ENCODE measurements at regions not wholly inside any gene's neighbourhood (a gene's known extent, or its start where the extent isn't known, plus 50 kb on each side); places are given as distances from the start of the nearest gene placed in this dataset.
A peak's percentile ranks its signal among the peaks of the same experiment; 100 is the strongest.

- Histone ChIP-seq H3K27ac (ENCODE audit: low read depth in 1 of 2, low read length in 2 of 2) (no peak overlapping the region), H3K9ac (ENCODE audit: low read depth in 1 of 2, low read length in 2 of 2) (no peak overlapping the region), H3K9me3 (ENCODE audit: control insufficient read depth in 4 of 4, low read length in 3 of 4) (peaks cover 13 to 36% (median 32%) of the 10 kb centered on the region in 4 donors), H3K4me3 (ENCODE audit: low read depth in 1 of 3, low read length in 3 of 3) (peak overlapping the region in 1 of 3 donors; percentile 17), H3K36me3 (ENCODE audit: control insufficient read depth in 4 of 4, insufficient read depth in 3 of 4, low read depth in 1 of 4, low read length in 3 of 4) (no peaks in the 10 kb centered on the region), H3K4me1 (ENCODE audit: control insufficient read depth in 4 of 4, insufficient read depth in 4 of 4, low read length in 3 of 4) (no peaks in the 10 kb centered on the region), H3K27me3 (ENCODE audit: control insufficient read depth in 4 of 4, insufficient read depth in 4 of 4, low read length in 3 of 4) (no peaks in the 10 kb centered on the region)
- WGBS = 28% methylated on average over 59 of the region's 59 CpGs
- DNase-seq (ENCODE audit: low spot score) = no peak
- no peak for TF ChIP-seq JUND (IDR thresholded peaks at IDR 0.05)
Measured at GRCh38 chr7:64099656-64100531, 54.7 kb downstream of the ZNF727 start.

- 92% methylated on average over 22 of the region's 22 CpGs for WGBS
- Histone ChIP-seq H3K4me1 (ENCODE audit: control insufficient read depth in 4 of 4, insufficient read depth in 4 of 4, low read length in 3 of 4) (no peaks in the 10 kb centered on the region), H3K4me3 (ENCODE audit: low read depth in 1 of 3, low read length in 3 of 3) (peak overlapping the region in 1 of 3 donors; percentile 14), H3K36me3 (ENCODE audit: control insufficient read depth in 4 of 4, insufficient read depth in 3 of 4, low read depth in 1 of 4, low read length in 3 of 4) (no peaks in the 10 kb centered on the region), H3K27me3 (ENCODE audit: control insufficient read depth in 4 of 4, insufficient read depth in 4 of 4, low read length in 3 of 4) (no peaks in the 10 kb centered on the region), H3K9me3 (ENCODE audit: control insufficient read depth in 4 of 4, low read length in 3 of 4) (peaks cover 13 to 36% (median 31%) of the 10 kb centered on the region in 4 donors), H3K27ac (ENCODE audit: low read depth in 1 of 2, low read length in 2 of 2) (no peak overlapping the region), H3K9ac (ENCODE audit: low read depth in 1 of 2, low read length in 2 of 2) (no peak overlapping the region)
- TF ChIP-seq HNF4A (conservative IDR thresholded peaks at IDR 0.05) (no peak), SP1 (IDR thresholded peaks at IDR 0.05) (no peak), TAF1 (conservative IDR thresholded peaks at IDR 0.05) (no peak), YY1 (IDR thresholded peaks at IDR 0.05) (no peak), JUND (IDR thresholded peaks at IDR 0.05) (no peak), FOXA2 (IDR thresholded peaks at IDR 0.05) (no peak), ATF3 (IDR thresholded peaks at IDR 0.05) (no peak), NR2F2 (IDR thresholded peaks at IDR 0.05) (no peak)
- DNase-seq (ENCODE audit: low spot score) = no peak
Measured at GRCh38 chr7:64101126-64101942, 56.1 kb downstream of the ZNF727 start.

GRCh38 chr7:64101943-64102655 lies 56.9 kb downstream of the ZNF727 start:
- Histone ChIP-seq H3K9ac (ENCODE audit: low read depth in 1 of 2, low read length in 2 of 2) (no peak overlapping the region), H3K27me3 (ENCODE audit: control insufficient read depth in 4 of 4, insufficient read depth in 4 of 4, low read length in 3 of 4) (no peaks in the 10 kb centered on the region), H3K4me1 (ENCODE audit: control insufficient read depth in 4 of 4, insufficient read depth in 4 of 4, low read length in 3 of 4) (no peaks in the 10 kb centered on the region), H3K36me3 (ENCODE audit: control insufficient read depth in 4 of 4, insufficient read depth in 3 of 4, low read depth in 1 of 4, low read length in 3 of 4) (no peaks in the 10 kb centered on the region), H3K9me3 (ENCODE audit: control insufficient read depth in 4 of 4, low read length in 3 of 4) (peaks cover 13 to 36% (median 27%) of the 10 kb centered on the region in 4 donors), H3K27ac (ENCODE audit: low read depth in 1 of 2, low read length in 2 of 2) (no peak overlapping the region), H3K4me3 (ENCODE audit: low read depth in 1 of 3, low read length in 3 of 3) (peak overlapping the region in 1 of 3 donors; percentile 34)
- DNase-seq (ENCODE audit: low spot score) = no peak
- WGBS = 85% methylated on average over 13 of the region's 13 CpGs
- TF ChIP-seq YY1 (IDR thresholded peaks at IDR 0.05) (no peak), HNF4G (IDR thresholded peaks at IDR 0.05) (no peak), TAF1 (conservative IDR thresholded peaks at IDR 0.05) (no peak), RAD21 (IDR thresholded peaks at IDR 0.05) (no peak), EGR1 (IDR thresholded peaks at IDR 0.05; ENCODE audit: low read depth in 2 of 2) (no peak), MAX (IDR thresholded peaks at IDR 0.05) (no peak), NR2F2 (IDR thresholded peaks at IDR 0.05) (no peak), ZBTB33 (IDR thresholded peaks at IDR 0.05) (no peak), GABPA (IDR thresholded peaks at IDR 0.05 in 1 of 2, conservative IDR thresholded peaks at IDR 0.05 in 1 of 2) (no peak), FOXA2 (IDR thresholded peaks at IDR 0.05) (no peak), REST (IDR thresholded peaks at IDR 0.05) (no peak), RXRA (IDR thresholded peaks at IDR 0.05) (no peak), HNF4A (conservative IDR thresholded peaks at IDR 0.05) (no peak), SP1 (IDR thresholded peaks at IDR 0.05) (no peak)
